ENCODE measurements at regions not wholly inside any gene's neighbourhood (a gene's known extent, or its start where the extent isn't known, plus 50 kb on each side); places are given as distances from the start of the nearest gene placed in this dataset.

DNA sequence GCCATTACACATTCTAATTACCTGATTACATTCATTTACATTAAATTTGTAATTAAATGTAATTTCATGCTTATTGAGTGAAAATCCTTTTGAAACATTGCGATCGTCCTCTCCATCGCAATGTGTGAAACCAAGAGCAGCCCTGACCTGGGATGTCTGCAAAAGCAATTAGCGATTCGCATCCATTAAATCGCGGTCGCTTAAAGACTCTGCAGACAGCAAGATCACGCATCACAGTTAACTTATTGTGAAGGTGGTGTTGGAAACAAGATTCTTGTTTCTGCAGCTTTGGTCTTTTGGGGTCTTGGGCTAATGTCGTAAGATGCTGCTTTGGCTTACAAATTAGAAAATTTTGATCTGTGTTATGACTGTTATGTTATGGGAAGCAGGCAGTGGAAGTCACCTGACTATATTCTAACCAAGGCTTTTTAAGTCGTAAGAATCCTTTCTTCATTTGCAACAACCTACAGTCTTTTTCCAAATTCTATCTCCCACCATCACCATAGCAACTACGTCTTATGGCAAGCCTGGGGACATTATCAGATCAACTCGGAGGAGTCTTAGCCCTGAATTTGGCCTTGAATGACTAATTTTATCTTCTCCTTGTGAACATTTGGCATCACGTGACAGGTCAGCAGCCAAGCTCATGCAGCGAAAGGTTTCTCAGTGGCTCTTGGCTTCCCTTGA, 142.8 kb upstream of the SOX1 start:
- no peaks in the 10 kb centered on the region for H3K36me3 ChIP-seq (ENCODE audit: control insufficient read depth in 2 of 3, insufficient read depth in 3 of 3, low read length in 3 of 3)
- H3K4me3 ChIP-seq (ENCODE audit: low read length in 3 of 3) = no peak overlapping the region
- FAIRE-seq (no peak), DNase-seq (peak in 1 of 5 donors; percentile 2)
- no peak overlapping the region for H3K9ac ChIP-seq (ENCODE audit: low read length in 3 of 3)
- TF ChIP-seq, protein P1, sequence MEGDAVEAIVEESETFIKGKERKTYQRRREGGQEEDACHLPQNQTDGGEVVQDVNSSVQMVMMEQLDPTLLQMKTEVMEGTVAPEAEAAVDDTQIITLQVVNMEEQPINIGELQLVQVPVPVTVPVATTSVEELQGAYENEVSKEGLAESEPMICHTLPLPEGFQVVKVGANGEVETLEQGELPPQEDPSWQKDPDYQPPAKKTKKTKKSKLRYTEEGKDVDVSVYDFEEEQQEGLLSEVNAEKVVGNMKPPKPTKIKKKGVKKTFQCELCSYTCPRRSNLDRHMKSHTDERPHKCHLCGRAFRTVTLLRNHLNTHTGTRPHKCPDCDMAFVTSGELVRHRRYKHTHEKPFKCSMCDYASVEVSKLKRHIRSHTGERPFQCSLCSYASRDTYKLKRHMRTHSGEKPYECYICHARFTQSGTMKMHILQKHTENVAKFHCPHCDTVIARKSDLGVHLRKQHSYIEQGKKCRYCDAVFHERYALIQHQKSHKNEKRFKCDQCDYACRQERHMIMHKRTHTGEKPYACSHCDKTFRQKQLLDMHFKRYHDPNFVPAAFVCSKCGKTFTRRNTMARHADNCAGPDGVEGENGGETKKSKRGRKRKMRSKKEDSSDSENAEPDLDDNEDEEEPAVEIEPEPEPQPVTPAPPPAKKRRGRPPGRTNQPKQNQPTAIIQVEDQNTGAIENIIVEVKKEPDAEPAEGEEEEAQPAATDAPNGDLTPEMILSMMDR (IDR thresholded peaks at IDR 0.05; ENCODE audit: borderline replicate concordance, extremely low read depth, insufficient read depth) = no peak
- no peaks in the 10 kb centered on the region for H3K27me3 ChIP-seq (ENCODE audit: control insufficient read depth, insufficient read depth, low read length)
- H3K27ac ChIP-seq (ENCODE audit: low read depth in 2 of 2, low read length in 2 of 2) = no peak overlapping the region
- intact Hi-C loops (cut with DNase I) = no loop called here
- H3K4me1 ChIP-seq (ENCODE audit: control insufficient read depth in 2 of 3, insufficient read depth in 2 of 3, low read depth in 1 of 3, low read length in 3 of 3) = no peaks in the 10 kb centered on the region
- H3K9me3 ChIP-seq (ENCODE audit: control insufficient read depth in 2 of 3, insufficient read depth in 1 of 3, low read length in 3 of 3) = no peaks in the 10 kb centered on the region

DNA sequence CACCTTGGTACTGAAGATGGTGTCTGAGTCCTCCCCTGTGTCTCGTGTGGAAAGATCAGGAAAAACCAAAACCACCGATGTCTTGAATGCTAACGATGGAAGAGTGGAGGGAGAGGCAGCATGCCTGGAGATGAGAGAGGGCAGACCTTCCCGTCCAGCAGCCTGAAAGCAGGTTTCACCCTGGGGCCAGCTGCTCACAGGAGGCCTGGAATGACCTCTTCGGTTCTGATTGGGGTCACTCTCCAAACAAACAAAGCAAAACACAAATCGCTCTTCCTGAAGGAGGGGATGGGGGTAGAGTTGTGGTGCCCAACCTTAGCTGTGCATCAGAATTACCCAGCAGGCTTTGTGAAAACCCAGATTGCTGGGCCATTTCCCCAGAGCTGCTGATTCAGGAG, 142.3 kb upstream of the SOX1 start:
- peak in 1 of 5 donors; percentile 15 for DNase-seq
- Histone ChIP-seq H3K4me1 (ENCODE audit: control insufficient read depth in 2 of 3, insufficient read depth in 2 of 3, low read depth in 1 of 3, low read length in 3 of 3) (no peaks in the 10 kb centered on the region), H3K36me3 (ENCODE audit: control insufficient read depth in 2 of 3, insufficient read depth in 3 of 3, low read length in 3 of 3) (no peaks in the 10 kb centered on the region), H3K27ac (ENCODE audit: low read depth in 2 of 2, low read length in 2 of 2) (no peak overlapping the region), H3K27me3 (ENCODE audit: control insufficient read depth, insufficient read depth, low read length) (no peaks in the 10 kb centered on the region), H3K9me3 (ENCODE audit: control insufficient read depth in 2 of 3, insufficient read depth in 1 of 3, low read length in 3 of 3) (no peaks in the 10 kb centered on the region), H3K4me3 (ENCODE audit: low read length in 3 of 3) (no peak overlapping the region), H3K9ac (ENCODE audit: low read length in 3 of 3) (no peak overlapping the region)
- intact Hi-C loops (cut with DNase I) = no loop called here
- TF ChIP-seq, protein P1 (IDR thresholded peaks at IDR 0.05; ENCODE audit: borderline replicate concordance, extremely low read depth, insufficient read depth) = no peak
- no peak for FAIRE-seq

DNA sequence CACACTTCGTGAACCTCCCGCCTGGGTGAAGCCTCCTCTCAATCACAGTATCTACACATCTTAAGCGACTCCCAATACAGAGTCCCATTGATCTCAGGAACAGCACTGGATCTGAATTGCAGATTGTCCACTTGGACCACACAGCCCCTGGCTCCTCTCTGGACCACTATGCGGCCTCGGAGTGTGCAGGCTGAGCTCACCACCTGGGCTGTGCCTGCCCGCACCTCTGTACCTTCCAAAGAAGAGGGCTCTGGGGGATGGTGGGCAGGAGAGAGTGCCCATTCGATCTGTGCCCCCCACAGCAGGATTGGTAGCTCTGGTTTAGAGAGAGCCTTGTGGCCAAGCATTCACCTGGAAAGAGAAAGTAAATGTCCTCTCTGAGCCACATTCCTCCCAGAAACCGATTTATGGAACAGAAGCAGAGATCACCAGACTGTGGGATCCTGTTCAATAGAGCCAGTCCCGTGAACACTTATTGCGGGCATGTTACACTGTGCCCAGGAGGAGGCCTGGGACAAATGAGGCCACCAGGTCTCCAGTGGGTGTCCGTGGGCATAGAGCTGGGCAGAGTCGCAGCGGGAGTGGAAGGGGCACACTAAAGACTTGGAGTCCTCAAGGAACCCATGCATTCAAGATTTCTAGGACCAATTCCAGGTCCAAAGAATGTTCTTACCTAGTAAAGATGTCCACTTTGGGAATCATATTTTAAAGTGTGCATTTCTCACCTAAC, 141.6 kb upstream of the SOX1 start:
- H3K27me3 ChIP-seq (ENCODE audit: control insufficient read depth, insufficient read depth, low read length) = no peaks in the 10 kb centered on the region
- DNase-seq = peak in 1 of 5 donors; percentile 8
- no peak overlapping the region for H3K4me3 ChIP-seq (ENCODE audit: low read length in 3 of 3)
- H3K9me3 ChIP-seq (ENCODE audit: control insufficient read depth in 2 of 3, insufficient read depth in 1 of 3, low read length in 3 of 3) = no peaks in the 10 kb centered on the region
- H3K4me1 ChIP-seq (ENCODE audit: control insufficient read depth in 2 of 3, insufficient read depth in 2 of 3, low read depth in 1 of 3, low read length in 3 of 3) = no peaks in the 10 kb centered on the region
- H3K9ac ChIP-seq (ENCODE audit: low read length in 3 of 3) = no peak overlapping the region
- H3K27ac ChIP-seq (ENCODE audit: low read depth in 2 of 2, low read length in 2 of 2) = no peak overlapping the region
- FAIRE-seq = no peak
- no peaks in the 10 kb centered on the region for H3K36me3 ChIP-seq (ENCODE audit: control insufficient read depth in 2 of 3, insufficient read depth in 3 of 3, low read length in 3 of 3)
- TF ChIP-seq, protein P1 (IDR thresholded peaks at IDR 0.05; ENCODE audit: borderline replicate concordance, extremely low read depth, insufficient read depth) = no peak
- intact Hi-C loops (cut with DNase I) = no loop called here

Data from kidney (tissue), 13 donors.